HG03558 (cell line): ENCODE measurements at regions not wholly inside any gene's neighbourhood (a gene's known extent, or its start where the extent isn't known, plus 50 kb on each side); places are given as distances from the start of the nearest gene placed in this dataset.

ENCODE experiments used
- ATAC-seq: cut with Tn5 transposase; IDR thresholded peaks from one replicate; pipeline ENCODE4 v1.9.1; 2021; ENCODE audit warnings: moderate number of reproducible peaks; ENCODE audit not compliant: unreplicated experiment; ENCODE audit errors: extremely low read depth

- ATAC-seq, result no peak
Measured at GRCh38 chr10:128851281-128851680, 615.8 kb upstream of the MGMT start.

GRCh38 chr10:128851726-128852125, 615.3 kb upstream of the MGMT start:
- no peak for ATAC-seq

- ATAC-seq, result no peak
Measured at GRCh38 chr10:128852449-128852848, 614.6 kb upstream of the MGMT start.

GRCh38 chr10:128852902-128853301, 614.1 kb upstream of the MGMT start:
- no peak for ATAC-seq

GRCh38 chr10:128853537-128853936, 613.5 kb upstream of the MGMT start:
- no peak for ATAC-seq

- ATAC-seq, result no peak
Measured at GRCh38 chr10:128854204-128854603, 612.8 kb upstream of the MGMT start.

GRCh38 chr10:128854963-128855362, 612.1 kb upstream of the MGMT start:
- no peak for ATAC-seq

GRCh38 chr10:128855618-128856428, 611.2 kb upstream of the MGMT start:
- ATAC-seq, result no peak

GRCh38 chr10:128859738-128860386, 607.2 kb upstream of the MGMT start:
- no peak for ATAC-seq

- no peak for ATAC-seq
Measured at GRCh38 chr10:128860574-128860973, 606.5 kb upstream of the MGMT start.

GRCh38 chr10:128861018-128861901, 605.8 kb upstream of the MGMT start:
- no peak for ATAC-seq

- no peak for ATAC-seq
Measured at GRCh38 chr10:128863411-128863810, 603.6 kb upstream of the MGMT start.

- ATAC-seq, result no peak
Measured at GRCh38 chr10:128863823-128864405, 603.1 kb upstream of the MGMT start.

GRCh38 chr10:128864554-128865295, 602.3 kb upstream of the MGMT start:
- ATAC-seq, result no peak

- no peak for ATAC-seq
Measured at GRCh38 chr10:128865436-128866195, 601.4 kb upstream of the MGMT start.

GRCh38 chr10:128866551-128866950, 600.5 kb upstream of the MGMT start:
- no peak for ATAC-seq

- no peak for ATAC-seq
Measured at GRCh38 chr10:128867210-128867609, 599.8 kb upstream of the MGMT start.

GRCh38 chr10:128867819-128868218, 599.2 kb upstream of the MGMT start:
- ATAC-seq, result no peak

- ATAC-seq, result no peak
Measured at GRCh38 chr10:128868481-128868880, 598.6 kb upstream of the MGMT start.
